HFFc6 (cell line): ENCODE measurements at regions not wholly inside any gene's neighbourhood (a gene's known extent, or its start where the extent isn't known, plus 50 kb on each side); places are given as distances from the start of the nearest gene placed in this dataset.

Experiments used
- DNase-seq: peaks from one replicate; pipeline ENCODE4 v3.0.0-alpha.2; 2018
- H3K27ac Mint-ChIP-seq: 2 replicates; pipeline ENCODE4 v1.8.0; 2020; ENCODE audit warnings: mild to moderate bottlenecking, mixed read lengths
- H3K27me3 Mint-ChIP-seq: 2 replicates; pipeline ENCODE4 v1.8.0; 2021; ENCODE audit warnings: mild to moderate bottlenecking, moderate library complexity, mixed read lengths; ENCODE audit not compliant: insufficient read depth
- H3K36me3 Mint-ChIP-seq: 2 replicates; pipeline ENCODE4 v1.8.0; 2021; ENCODE audit warnings: low read depth, mixed read lengths
- H3K4me1 Mint-ChIP-seq: 2 replicates; pipeline ENCODE4 v1.8.0; 2020; ENCODE audit warnings: low read depth, mixed read lengths
- H3K4me3 Mint-ChIP-seq: 2 replicates; pipeline ENCODE4 v1.8.0; 2020; ENCODE audit warnings: mild to moderate bottlenecking, moderate library complexity, mixed read lengths
- H3K9me3 Mint-ChIP-seq: 2 replicates; pipeline ENCODE4 v1.8.0; 2020; ENCODE audit warnings: mild to moderate bottlenecking, mixed read lengths
- TF ChIP-seq, protein P1 (sequence below): fragments of 200-600 bp; sonication (generic); IDR thresholded peaks from 2 replicates; pipeline ENCODE4 v1.5.0; 2021; ENCODE audit warnings: antibody characterized with exemption, mild to moderate bottlenecking

DNA sequence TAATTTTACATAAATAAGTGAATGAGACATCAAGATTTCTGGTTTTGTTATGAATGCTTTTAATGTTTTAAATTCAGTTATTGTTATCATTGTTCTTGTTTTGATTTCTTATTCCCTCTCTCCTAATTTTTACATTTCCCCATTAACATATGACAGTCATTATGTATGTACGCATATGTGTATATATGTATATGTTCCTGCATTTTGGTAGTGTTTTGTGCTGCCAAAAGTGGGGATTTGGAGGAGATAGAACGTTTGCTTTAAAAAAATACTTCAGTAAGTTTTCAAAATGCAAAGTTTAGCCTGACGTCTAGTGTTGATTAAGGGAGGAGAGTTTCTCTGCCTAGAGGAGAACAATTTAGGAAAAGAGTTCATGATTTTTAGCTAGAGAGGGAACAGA is 385.2 kb downstream of the EPHA4 start:
- Mint-ChIP-seq H3K36me3 (no peaks in the 10 kb centered on the region), H3K27ac (no peak overlapping the region), H3K4me3 (no peak overlapping the region), H3K9me3 (peaks cover 5% of the 10 kb centered on the region), H3K27me3 (peaks cover 2% of the 10 kb centered on the region; the same call in 1 of the 2 replicates), H3K4me1 (no peaks in the 10 kb centered on the region)
- DNase-seq, result no peak
- TF ChIP-seq, protein P1, sequence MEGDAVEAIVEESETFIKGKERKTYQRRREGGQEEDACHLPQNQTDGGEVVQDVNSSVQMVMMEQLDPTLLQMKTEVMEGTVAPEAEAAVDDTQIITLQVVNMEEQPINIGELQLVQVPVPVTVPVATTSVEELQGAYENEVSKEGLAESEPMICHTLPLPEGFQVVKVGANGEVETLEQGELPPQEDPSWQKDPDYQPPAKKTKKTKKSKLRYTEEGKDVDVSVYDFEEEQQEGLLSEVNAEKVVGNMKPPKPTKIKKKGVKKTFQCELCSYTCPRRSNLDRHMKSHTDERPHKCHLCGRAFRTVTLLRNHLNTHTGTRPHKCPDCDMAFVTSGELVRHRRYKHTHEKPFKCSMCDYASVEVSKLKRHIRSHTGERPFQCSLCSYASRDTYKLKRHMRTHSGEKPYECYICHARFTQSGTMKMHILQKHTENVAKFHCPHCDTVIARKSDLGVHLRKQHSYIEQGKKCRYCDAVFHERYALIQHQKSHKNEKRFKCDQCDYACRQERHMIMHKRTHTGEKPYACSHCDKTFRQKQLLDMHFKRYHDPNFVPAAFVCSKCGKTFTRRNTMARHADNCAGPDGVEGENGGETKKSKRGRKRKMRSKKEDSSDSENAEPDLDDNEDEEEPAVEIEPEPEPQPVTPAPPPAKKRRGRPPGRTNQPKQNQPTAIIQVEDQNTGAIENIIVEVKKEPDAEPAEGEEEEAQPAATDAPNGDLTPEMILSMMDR, result no peak

DNA sequence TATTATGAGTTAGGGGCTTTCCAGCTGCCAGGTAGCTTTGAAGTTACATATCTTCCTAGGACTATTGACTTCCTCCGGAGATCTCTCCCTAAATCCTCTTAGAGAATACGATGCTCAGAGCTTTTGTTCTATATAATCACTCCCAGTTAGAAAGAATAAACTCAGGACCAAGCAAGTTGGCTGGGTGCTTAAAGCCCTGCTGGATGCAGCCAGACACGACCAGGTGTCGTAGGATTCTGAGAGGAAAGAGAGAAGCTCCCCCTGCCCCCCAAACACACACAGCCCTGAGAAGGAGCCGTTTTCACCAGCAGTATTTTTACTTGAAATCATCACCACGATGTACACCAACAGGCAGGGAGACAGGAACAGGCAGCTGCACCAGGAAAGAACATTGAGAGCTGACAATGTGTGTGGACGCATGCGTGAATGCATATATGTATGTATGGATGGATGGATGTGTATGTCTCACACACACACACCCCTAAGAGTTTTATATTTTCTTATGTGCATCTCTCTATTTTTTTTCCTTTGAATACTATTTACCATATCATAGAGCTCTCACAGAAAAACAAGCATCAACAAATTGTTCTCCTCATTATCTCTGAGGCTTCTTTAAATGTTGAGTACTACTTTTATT is 382.6 kb downstream of the EPHA4 start:
- H3K4me3 Mint-ChIP-seq, result no peak overlapping the region
- H3K27me3 Mint-ChIP-seq, result peaks cover 2% of the 10 kb centered on the region; the same call in 1 of the 2 replicates
- no peak for DNase-seq
- no peaks in the 10 kb centered on the region for H3K36me3 Mint-ChIP-seq
- TF ChIP-seq, protein P1, result no peak
- H3K9me3 Mint-ChIP-seq, result peaks cover 5% of the 10 kb centered on the region
- H3K4me1 Mint-ChIP-seq, result no peaks in the 10 kb centered on the region
- H3K27ac Mint-ChIP-seq, result no peak overlapping the region

DNA sequence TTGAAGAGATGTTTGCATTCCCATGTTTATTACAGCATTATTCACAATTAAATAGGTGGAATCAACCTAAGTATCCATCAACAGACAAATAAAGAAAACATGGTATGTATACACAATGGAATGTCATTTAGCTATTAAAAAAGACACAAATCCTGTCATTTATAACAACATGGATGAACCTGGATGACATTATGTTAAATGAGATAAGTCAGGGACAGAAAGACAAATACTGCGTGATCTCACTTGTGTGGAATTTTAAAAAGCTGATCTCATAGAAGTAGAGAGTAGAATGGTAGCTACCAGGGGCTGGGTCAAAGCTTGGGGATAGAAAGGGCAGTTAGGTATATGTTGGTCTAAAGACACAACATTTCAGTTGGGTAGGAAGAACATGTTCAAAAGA is 376.3 kb downstream of the EPHA4 start:
- H3K27me3 Mint-ChIP-seq, result no peaks in the 10 kb centered on the region
- no peaks in the 10 kb centered on the region for H3K36me3 Mint-ChIP-seq
- no peak overlapping the region for H3K27ac Mint-ChIP-seq
- no peaks in the 10 kb centered on the region; the same call in 1 of the 2 replicates for H3K9me3 Mint-ChIP-seq
- no peak overlapping the region for H3K4me3 Mint-ChIP-seq
- DNase-seq, result no peak
- TF ChIP-seq, protein P1, result no peak
- no peaks in the 10 kb centered on the region for H3K4me1 Mint-ChIP-seq

GRCh38 chr2:221197225-221197856 is 374.8 kb downstream of the EPHA4 start:
- H3K27ac Mint-ChIP-seq, result no peak overlapping the region
- no peaks in the 10 kb centered on the region for H3K27me3 Mint-ChIP-seq
- H3K9me3 Mint-ChIP-seq, result no peaks in the 10 kb centered on the region; the same call in 1 of the 2 replicates
- DNase-seq, result no peak
- no peaks in the 10 kb centered on the region for H3K4me1 Mint-ChIP-seq
- TF ChIP-seq, protein P1, result no peak
- H3K4me3 Mint-ChIP-seq, result no peak overlapping the region
- no peaks in the 10 kb centered on the region for H3K36me3 Mint-ChIP-seq

DNA sequence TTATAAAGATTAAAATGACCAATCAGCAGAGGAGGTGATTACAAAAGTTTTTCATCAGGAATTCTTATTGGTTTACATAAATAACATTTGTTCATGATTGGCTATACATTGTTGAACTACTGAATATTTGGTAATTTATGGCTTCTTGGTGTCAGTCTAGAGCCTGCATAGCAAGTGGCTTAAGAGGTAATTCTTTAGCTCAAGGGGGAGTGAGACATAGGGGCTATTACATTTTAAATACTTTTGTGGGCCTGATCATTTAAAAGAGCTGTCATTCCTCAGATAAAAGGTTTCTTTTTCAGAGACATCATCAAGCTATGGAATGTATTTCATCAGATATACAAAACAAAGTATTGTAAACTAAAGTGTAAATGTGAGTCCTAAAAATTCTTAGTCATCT is 373.8 kb downstream of the EPHA4 start:
- no peak for DNase-seq
- H3K4me1 Mint-ChIP-seq, result no peaks in the 10 kb centered on the region
- TF ChIP-seq, protein P1, result no peak
- no peaks in the 10 kb centered on the region for H3K9me3 Mint-ChIP-seq
- H3K4me3 Mint-ChIP-seq, result no peak overlapping the region
- no peaks in the 10 kb centered on the region for H3K27me3 Mint-ChIP-seq
- no peak overlapping the region for H3K27ac Mint-ChIP-seq
- H3K36me3 Mint-ChIP-seq, result no peaks in the 10 kb centered on the region
